IMR-90 (cell line): ENCODE measurements at regions not wholly inside any gene's neighbourhood (a gene's known extent, or its start where the extent isn't known, plus 50 kb on each side); places are given as distances from the start of the nearest gene placed in this dataset.

Experiments used
- ATAC-seq: fragments of 200-7000 bp; cut with Tn5 transposase; 2 replicates; pipeline ENCODE4 v1.9.1; 2020; ENCODE audit warnings: low read depth, mild to moderate bottlenecking, moderate library complexity
- BruUV-seq: library from RNA; stranded (reverse); fragments of 400-500 nt; replicated peaks from 2 replicates; lab custom pipeline; 2021; lab: Mats Ljungman, UMichigan
- CTCF ChIA-PET: fragments of 300-600 bp; formaldehyde crosslinking; extraction: SDS; loops from one replicate; lab custom pipeline; 2021; ENCODE audit warnings: antibody characterized with exemption; lab: Yijun Ruan, JAX
- POLR2A ChIA-PET: fragments of 300-600 bp; sonication (Branson Sonifier 250); formaldehyde crosslinking; loops from one replicate; lab custom pipeline; 2022; ENCODE audit warnings: antibody characterized with exemption; ENCODE audit not compliant: unreplicated experiment; lab: Charles Lee
- DNase-seq: peaks from one replicate; pipeline ENCODE4 v3.0.0; 2013
- H2AFZ ChIP-seq: replicated peaks from 2 replicates; pipeline ENCODE3; 2013; ENCODE audit warnings: low read length, mild to moderate bottlenecking; ENCODE audit not compliant: poor library complexity
- H2AK5ac ChIP-seq: 2 replicates; pipeline ENCODE4 v1.6.1; 2013; ENCODE audit warnings: low read depth, low read length, inconsistent platforms
- H2AK9ac ChIP-seq: replicated peaks from 2 replicates; pipeline ENCODE3; 2013; ENCODE audit warnings: mild to moderate bottlenecking, low read depth, low read length, moderate library complexity; ENCODE audit not compliant: poor library complexity
- H2BK120ac ChIP-seq: 2 replicates; pipeline ENCODE4 v1.6.1; 2013; ENCODE audit warnings: low read depth, low read length, inconsistent platforms
- H2BK15ac ChIP-seq: 3 replicates; pipeline ENCODE4 v1.6.1; 2013; ENCODE audit warnings: low read depth, low read length, inconsistent platforms
- H2BK20ac ChIP-seq: 2 replicates; pipeline ENCODE4 v1.6.1; 2013; ENCODE audit warnings: low read depth, mild to moderate bottlenecking, inconsistent platforms, low read length, moderate library complexity
- H2BK5ac ChIP-seq: 2 replicates; pipeline ENCODE4 v1.6.1; 2013; ENCODE audit warnings: mild to moderate bottlenecking, low read depth, low read length, inconsistent platforms; ENCODE audit not compliant: poor library complexity, severe bottlenecking
- H3K14ac ChIP-seq: replicated peaks from 2 replicates; pipeline ENCODE4 v1.6.1; 2013; ENCODE audit warnings: low read depth, low read length, inconsistent platforms
- H3K18ac ChIP-seq: 2 replicates; pipeline ENCODE4 v1.6.1; 2013; ENCODE audit warnings: low read depth, low read length, control low read depth
- H3K23ac ChIP-seq: 2 replicates; pipeline ENCODE4 v1.6.1; 2013; ENCODE audit warnings: low read depth, low read length, inconsistent platforms
- H3K27ac ChIP-seq: 2 replicates; pipeline ENCODE4 v1.5.1; 2013; ENCODE audit warnings: mild to moderate bottlenecking, control low read depth, low read length; ENCODE audit not compliant: insufficient read depth
- H3K27me3 ChIP-seq: 2 replicates; pipeline ENCODE4 v1.6.1; 2013; ENCODE audit warnings: low read length; ENCODE audit not compliant: control insufficient read depth, insufficient read depth
- H3K36me3 ChIP-seq: 2 replicates; pipeline ENCODE4 v1.6.1; 2013; ENCODE audit warnings: low read length, mixed read lengths; ENCODE audit not compliant: control insufficient read depth, insufficient read depth
- H3K4ac ChIP-seq: 2 replicates; pipeline ENCODE4 v1.6.1; 2013; ENCODE audit warnings: low read depth, low read length, inconsistent platforms
- H3K4me1 ChIP-seq: 2 replicates; pipeline ENCODE4 v1.6.1; 2013; ENCODE audit warnings: low read length, mixed read lengths; ENCODE audit not compliant: control insufficient read depth, insufficient read depth
- H3K4me2 ChIP-seq: 2 replicates; pipeline ENCODE4 v1.6.1; 2013; ENCODE audit warnings: low read depth, mild to moderate bottlenecking, control low read depth, low read length, moderate library complexity
- H3K4me3 ChIP-seq: 2 replicates; pipeline ENCODE4 v1.5.1; 2013; ENCODE audit warnings: low read depth, mild to moderate bottlenecking, control low read depth, low read length, moderate library complexity; ENCODE audit not compliant: insufficient read depth
- H3K56ac ChIP-seq: 2 replicates; pipeline ENCODE4 v1.6.1; 2013; ENCODE audit warnings: low read length, inconsistent platforms; ENCODE audit not compliant: insufficient read depth; ENCODE audit errors: extremely low read depth
- H3K79me1 ChIP-seq, 2 experiments: 2 replicates each; pipeline ENCODE4 v1.6.1; 2013; ENCODE audit warnings: low read length in 2 of 2, inconsistent platforms in 1 of 2, low read depth in 1 of 2
- H3K9ac ChIP-seq: 2 replicates; pipeline ENCODE4 v1.6.1; 2013; ENCODE audit warnings: low read depth, low read length, control low read depth
- H3K9me1 ChIP-seq: 2 replicates; pipeline ENCODE4 v1.6.1; 2013; ENCODE audit warnings: low read length, inconsistent platforms; ENCODE audit not compliant: insufficient read depth
- H3K9me3 ChIP-seq: 2 replicates; pipeline ENCODE4 v1.6.1; 2013; ENCODE audit warnings: low read length; ENCODE audit not compliant: control insufficient read depth, insufficient read depth
- H4K20me1 ChIP-seq: 2 replicates; pipeline ENCODE4 v1.6.1; 2013; ENCODE audit warnings: low read length, inconsistent platforms; ENCODE audit not compliant: insufficient read depth
- H4K5ac ChIP-seq: 2 replicates; pipeline ENCODE4 v1.6.1; 2013; ENCODE audit warnings: mild to moderate bottlenecking, low read depth, low read length, control low read depth
- H4K8ac ChIP-seq, 2 experiments: 2 replicates each; pipeline ENCODE4 v1.6.1; 2013; ENCODE audit warnings: low read depth in 2 of 2, low read length in 2 of 2, control low read depth in 1 of 2, inconsistent platforms in 1 of 2
- H4K91ac ChIP-seq: 2 replicates; pipeline ENCODE4 v1.6.1; 2013; ENCODE audit warnings: low read depth, low read length, inconsistent platforms; ENCODE audit not compliant: insufficient read depth
- BHLHE40 ChIP-seq: fragments of 150-350 bp; IDR thresholded peaks from 2 replicates; pipeline ENCODE4 v1.6.1; 2016; ENCODE audit warnings: mild to moderate bottlenecking, low read depth, low read length
- CEBPB ChIP-seq: IDR thresholded peaks from 2 replicates; pipeline ENCODE4 v1.6.1; 2012; ENCODE audit warnings: low read depth, low read length, improper control_type of control experiment
- CHD1 ChIP-seq: IDR thresholded peaks from 2 replicates; pipeline ENCODE4 v1.6.1; 2012; ENCODE audit warnings: low read depth, low read length, improper control_type of control experiment
- ELK1 ChIP-seq: fragments of 150-350 bp; IDR thresholded peaks from 2 replicates; pipeline ENCODE4 v1.6.1; 2016; ENCODE audit warnings: low read depth, mild to moderate bottlenecking, low read length, moderate library complexity, borderline replicate concordance
- FOS ChIP-seq: fragments of 150-350 bp; IDR thresholded peaks from 2 replicates; pipeline ENCODE4 v1.6.1; 2016; ENCODE audit warnings: low read depth, low read length
- MAFK ChIP-seq: IDR thresholded peaks from 2 replicates; pipeline ENCODE4 v1.6.1; 2012; ENCODE audit warnings: low read depth, low read length, improper control_type of control experiment
- MAZ ChIP-seq: IDR thresholded peaks from 2 replicates; pipeline ENCODE4 v1.6.1; 2012; ENCODE audit warnings: low read depth, mild to moderate bottlenecking, low read length, improper control_type of control experiment, moderate library complexity, borderline replicate concordance
- MXI1 ChIP-seq: IDR thresholded peaks from 2 replicates; pipeline ENCODE4 v1.6.1; 2012; ENCODE audit warnings: low read depth, mild to moderate bottlenecking, low read length, moderate library complexity, borderline replicate concordance
- NFE2L2 ChIP-seq: fragments of 150-350 bp; IDR thresholded peaks from 2 replicates; pipeline ENCODE4 v1.6.1; 2016; ENCODE audit warnings: low read depth, mild to moderate bottlenecking, low read length
- POLR2A ChIP-seq: IDR thresholded peaks from 2 replicates; pipeline ENCODE4 v1.6.1; 2012; ENCODE audit warnings: mild to moderate bottlenecking, low read depth, low read length
- RAD21 ChIP-seq: IDR thresholded peaks from 2 replicates; pipeline ENCODE4 v1.6.1; 2012; ENCODE audit warnings: low read length, improper control_type of control experiment
- RCOR1 ChIP-seq: IDR thresholded peaks from 2 replicates; pipeline ENCODE4 v1.6.1; 2012; ENCODE audit warnings: mild to moderate bottlenecking, low read length, improper control_type of control experiment; ENCODE audit not compliant: insufficient replicate concordance
- RFX5 ChIP-seq: IDR thresholded peaks from 2 replicates; pipeline ENCODE4 v1.8.0; 2012; ENCODE audit warnings: low read depth, mild to moderate bottlenecking, low read length, moderate library complexity
- SMC3 ChIP-seq: fragments of 150-350 bp; IDR thresholded peaks from 2 replicates; pipeline ENCODE4 v1.6.1; 2016; ENCODE audit warnings: low read depth, mild to moderate bottlenecking, antibody characterized with exemption, low read length, moderate library complexity
- WGBS, 2 experiments: methylation state at CpG; one replicate each; pipeline versions ENCODE4 v1.1.5 to v1.1.7; 2013; ENCODE audit warnings: missing lambda C conversion rate in 2 of 2; ENCODE audit not compliant: insufficient read length in 1 of 2; ENCODE audit errors: extremely low coverage in 2 of 2; 5-methylcytosine and 5-hydroxymethylcytosine counted together
- dilution Hi-C: fragments of 300-500 bp; cut with HindIII; formaldehyde crosslinking; loops from one replicate; pipeline ENCODE4 v1.14.3; 2018; ENCODE audit warnings: low sequenced_read_pairs; ENCODE audit not compliant: unreplicated experiment
- in situ Hi-C: fragments of 300-500 bp; cut with MboI; formaldehyde crosslinking; loops from 3 replicates; pipeline ENCODE4 v1.14.3; 2019; ENCODE audit warnings: low sequenced_read_pairs, inconsistent platforms, mixed read lengths
- intact Hi-C: fragments of 100-400 bp; cut with micrococcal nuclease; formaldehyde crosslinking; loops from 2 replicates; pipeline ENCODE4 v1.10.0; 2022
- TF ChIP-seq, protein P1 (sequence below): fragments of 150-350 bp; IDR thresholded peaks from 2 replicates; pipeline ENCODE4 v1.6.1; 2017; ENCODE audit warnings: mild to moderate bottlenecking, antibody characterized with exemption, low read length, low read depth
- TF ChIP-seq, protein P2 (sequence below): conservative IDR thresholded peaks from 2 replicates; pipeline ENCODE4 v1.5.1; 2012; ENCODE audit warnings: mild to moderate bottlenecking, low read depth, low read length, improper control_type of control experiment

- H3K56ac ChIP-seq = no peak overlapping the region
- no peak overlapping the region for H2BK20ac ChIP-seq
- TF ChIP-seq RAD21 = no peak
- TF ChIP-seq ELK1 = no peak
- no peak for TF ChIP-seq CEBPB
- no peak for TF ChIP-seq MAZ
- TF ChIP-seq MXI1 = no peak
- no peak for TF ChIP-seq CHD1
- TF ChIP-seq, protein P1, sequence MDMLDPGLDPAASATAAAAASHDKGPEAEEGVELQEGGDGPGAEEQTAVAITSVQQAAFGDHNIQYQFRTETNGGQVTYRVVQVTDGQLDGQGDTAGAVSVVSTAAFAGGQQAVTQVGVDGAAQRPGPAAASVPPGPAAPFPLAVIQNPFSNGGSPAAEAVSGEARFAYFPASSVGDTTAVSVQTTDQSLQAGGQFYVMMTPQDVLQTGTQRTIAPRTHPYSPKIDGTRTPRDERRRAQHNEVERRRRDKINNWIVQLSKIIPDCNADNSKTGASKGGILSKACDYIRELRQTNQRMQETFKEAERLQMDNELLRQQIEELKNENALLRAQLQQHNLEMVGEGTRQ = no peak
- TF ChIP-seq NFE2L2 = no peak
- no peak for TF ChIP-seq SMC3
- no peak for TF ChIP-seq RCOR1
- TF ChIP-seq, protein P2, sequence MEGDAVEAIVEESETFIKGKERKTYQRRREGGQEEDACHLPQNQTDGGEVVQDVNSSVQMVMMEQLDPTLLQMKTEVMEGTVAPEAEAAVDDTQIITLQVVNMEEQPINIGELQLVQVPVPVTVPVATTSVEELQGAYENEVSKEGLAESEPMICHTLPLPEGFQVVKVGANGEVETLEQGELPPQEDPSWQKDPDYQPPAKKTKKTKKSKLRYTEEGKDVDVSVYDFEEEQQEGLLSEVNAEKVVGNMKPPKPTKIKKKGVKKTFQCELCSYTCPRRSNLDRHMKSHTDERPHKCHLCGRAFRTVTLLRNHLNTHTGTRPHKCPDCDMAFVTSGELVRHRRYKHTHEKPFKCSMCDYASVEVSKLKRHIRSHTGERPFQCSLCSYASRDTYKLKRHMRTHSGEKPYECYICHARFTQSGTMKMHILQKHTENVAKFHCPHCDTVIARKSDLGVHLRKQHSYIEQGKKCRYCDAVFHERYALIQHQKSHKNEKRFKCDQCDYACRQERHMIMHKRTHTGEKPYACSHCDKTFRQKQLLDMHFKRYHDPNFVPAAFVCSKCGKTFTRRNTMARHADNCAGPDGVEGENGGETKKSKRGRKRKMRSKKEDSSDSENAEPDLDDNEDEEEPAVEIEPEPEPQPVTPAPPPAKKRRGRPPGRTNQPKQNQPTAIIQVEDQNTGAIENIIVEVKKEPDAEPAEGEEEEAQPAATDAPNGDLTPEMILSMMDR = no peak
- no peak for TF ChIP-seq MAFK
- no peak for TF ChIP-seq BHLHE40
- TF ChIP-seq POLR2A = no peak
- no peak for TF ChIP-seq FOS
- TF ChIP-seq RFX5 = no peak
- H3K27me3 ChIP-seq = no peaks in the 10 kb centered on the region
- no peak overlapping the region for H3K18ac ChIP-seq
- no peak overlapping the region for H2AK9ac ChIP-seq
- ATAC-seq = no peak
- H3K9me1 ChIP-seq = peaks cover 5% of the 10 kb centered on the region; the same call in 1 of the 2 replicates
- peaks cover 2% of the 10 kb centered on the region; the same call in 1 of the 2 replicates for H3K4me1 ChIP-seq
- in situ Hi-C loops (no loop called here), intact Hi-C loops (no loop called here), dilution Hi-C loops (no loop called here)
- H2BK5ac ChIP-seq = no peak overlapping the region
- no peak overlapping the region for H4K5ac ChIP-seq
- H3K4me3 ChIP-seq = no peak overlapping the region
- ChIA-PET POLR2A (no interaction called here), CTCF (no interaction called here)
- no peak overlapping the region for H3K27ac ChIP-seq
- no peak overlapping the region for H4K8ac ChIP-seq
- no peak overlapping the region for H2BK15ac ChIP-seq
- no peaks in the 10 kb centered on the region for H4K20me1 ChIP-seq
- H2AK5ac ChIP-seq = no peak overlapping the region
- no peak overlapping the region for H3K23ac ChIP-seq
- DNase-seq = no peak
- no peaks in the 10 kb centered on the region for H3K9me3 ChIP-seq
- no CpG with 5 or more reads among the region's 1 CpG for WGBS, 2 experiments
- no peaks in the 10 kb centered on the region for H3K79me1 ChIP-seq
- no peaks in the 10 kb centered on the region for H3K36me3 ChIP-seq
- no peak overlapping the region for H2AFZ ChIP-seq
- no peak overlapping the region for H4K91ac ChIP-seq
- H3K4me2 ChIP-seq = no peak overlapping the region
- H3K9ac ChIP-seq = no peak overlapping the region
- no peak overlapping the region for H3K14ac ChIP-seq
- H3K4ac ChIP-seq = no peak overlapping the region
- no TSS peak for BruUV-seq
- no peak overlapping the region for H2BK120ac ChIP-seq
Observed at GRCh38 chr3:59546522-59546921, 496.7 kb upstream of the CFAP20DC start.
